Lower lobe of right lung (tissue), 2 donors: ENCODE measurements at regions not wholly inside any gene's neighbourhood (a gene's known extent, or its start where the extent isn't known, plus 50 kb on each side); places are given as distances from the start of the nearest gene placed in this dataset.

Experiments used
- ATAC-seq, 2 donors: fragments of 200-7000 bp; cut with Tn5 transposase; one replicate each; pipeline ENCODE4 v1.9.1; 2020 to 2022; ENCODE audit warnings: mild to moderate bottlenecking in 2 of 2, moderate library complexity in 2 of 2
- DNase-seq: peaks from one replicate; pipeline ENCODE4 v3.0.0-alpha.2; 2020
- H3K27ac ChIP-seq: fragments of 200-600 bp; one replicate; pipeline ENCODE4 v1.8.0; 2022
- H3K27me3 ChIP-seq: fragments of 200-600 bp; one replicate; pipeline ENCODE4 v1.8.0; 2022; ENCODE audit warnings: low read depth
- H3K36me3 ChIP-seq: fragments of 200-600 bp; one replicate; pipeline ENCODE4 v1.8.0; 2022; ENCODE audit warnings: mild to moderate bottlenecking
- H3K4me1 ChIP-seq: fragments of 200-600 bp; one replicate; pipeline ENCODE4 v1.8.0; 2022
- H3K4me3 ChIP-seq: fragments of 200-600 bp; one replicate; pipeline ENCODE4 v1.8.0; 2022; ENCODE audit warnings: mild to moderate bottlenecking
- H3K9me3 ChIP-seq: fragments of 200-600 bp; one replicate; pipeline ENCODE4 v1.8.0; 2022
- CTCF ChIP-seq: fragments of 200-600 bp; IDR thresholded peaks from one replicate; pipeline ENCODE4 v1.8.0; 2022; ENCODE audit warnings: antibody characterized with exemption, mild to moderate bottlenecking
- intact Hi-C: fragments of 100-400 bp; cut with DNase I; formaldehyde crosslinking; loops from one replicate; pipeline ENCODE4 v1.11.0; 2022
- donor health status: DM: no; HTN: yes; CAD: no; lungs with severe emphysema.

DNA sequence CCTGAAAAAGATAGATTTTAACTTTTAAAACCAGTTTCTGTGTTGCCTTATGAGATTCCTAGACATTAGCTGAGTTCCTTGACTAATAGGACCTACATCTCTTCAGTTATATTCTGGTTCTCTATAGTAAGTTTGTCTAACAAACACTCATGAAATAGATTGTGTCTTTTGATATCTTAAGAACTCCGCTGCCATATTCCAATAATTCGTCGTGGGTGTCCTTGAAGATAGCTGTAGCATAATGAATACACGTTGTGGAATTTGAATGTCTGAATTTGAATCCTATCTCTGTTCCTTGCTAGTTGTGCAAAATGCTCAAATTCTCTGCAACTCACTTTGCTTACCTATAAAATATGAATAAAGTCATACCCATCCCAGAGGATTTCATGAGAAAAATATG, 176.8 kb upstream of the COL3A1 start:
- H3K9me3 ChIP-seq, result no peaks in the 10 kb centered on the region
- no peak for TF ChIP-seq CTCF
- H3K4me3 ChIP-seq, result no peak overlapping the region
- no peak for DNase-seq
- H3K27ac ChIP-seq, result no peak overlapping the region
- H3K4me1 ChIP-seq, result no peaks in the 10 kb centered on the region
- H3K27me3 ChIP-seq, result no peaks in the 10 kb centered on the region
- intact Hi-C loops, result no loop called here
- no peaks in the 10 kb centered on the region for H3K36me3 ChIP-seq
- ATAC-seq, result no peak

DNA sequence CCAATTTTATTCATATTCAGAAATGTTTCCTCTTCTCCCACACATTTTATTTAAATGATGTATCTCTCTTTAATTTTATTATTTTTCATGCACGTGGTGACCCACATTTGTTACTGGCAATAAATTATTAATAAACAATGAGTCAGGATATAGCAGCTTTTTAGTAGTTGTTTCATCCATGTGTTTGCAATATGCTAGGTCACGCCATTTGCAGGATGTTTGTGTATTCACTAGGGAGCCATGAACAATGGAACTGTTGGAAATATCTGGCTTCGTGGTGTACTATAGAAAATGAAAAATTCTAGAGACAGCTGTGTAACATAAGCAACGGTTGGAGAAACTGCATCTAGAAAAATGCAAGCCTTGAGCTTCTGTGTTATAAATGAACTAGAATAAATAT, 176.0 kb upstream of the COL3A1 start:
- H3K36me3 ChIP-seq, result no peaks in the 10 kb centered on the region
- intact Hi-C loops, result no loop called here
- ATAC-seq (no peak), DNase-seq (no peak)
- peaks cover 7% of the 10 kb centered on the region for H3K9me3 ChIP-seq
- H3K4me1 ChIP-seq, result no peaks in the 10 kb centered on the region
- no peak overlapping the region for H3K27ac ChIP-seq
- no peak for TF ChIP-seq CTCF
- no peak overlapping the region for H3K4me3 ChIP-seq
- H3K27me3 ChIP-seq, result no peaks in the 10 kb centered on the region

- no peak for DNase-seq
- Histone ChIP-seq H3K4me1 (no peaks in the 10 kb centered on the region), H3K9me3 (peaks cover 12% of the 10 kb centered on the region), H3K27ac (no peak overlapping the region), H3K4me3 (no peak overlapping the region), H3K27me3 (no peaks in the 10 kb centered on the region), H3K36me3 (no peaks in the 10 kb centered on the region)
- intact Hi-C loops, result no loop called here
- no peak for ATAC-seq
- TF ChIP-seq CTCF, result no peak
Observed at GRCh38 chr2:188805219-188805618, 169.0 kb upstream of the COL3A1 start.

DNA sequence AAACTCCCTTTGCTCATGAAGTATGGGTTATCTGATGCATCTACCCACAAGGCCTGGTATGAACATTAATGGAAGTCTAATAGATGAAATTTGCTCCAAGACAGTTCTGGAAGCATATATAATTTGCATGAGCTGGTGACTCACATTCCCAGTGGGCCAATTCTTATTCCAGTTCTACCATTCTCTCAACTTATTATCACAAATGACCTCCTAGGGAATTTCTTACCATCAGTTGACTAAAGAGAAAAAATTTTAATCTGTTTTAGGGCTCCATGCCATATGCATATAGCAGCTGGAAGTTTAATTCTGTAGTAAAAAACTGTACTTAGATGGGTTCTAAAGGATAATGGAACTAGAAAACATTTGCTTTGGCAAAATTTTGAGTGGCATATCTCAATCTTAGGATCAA, 165.2 kb upstream of the COL3A1 start:
- TF ChIP-seq CTCF, result no peak

DNA sequence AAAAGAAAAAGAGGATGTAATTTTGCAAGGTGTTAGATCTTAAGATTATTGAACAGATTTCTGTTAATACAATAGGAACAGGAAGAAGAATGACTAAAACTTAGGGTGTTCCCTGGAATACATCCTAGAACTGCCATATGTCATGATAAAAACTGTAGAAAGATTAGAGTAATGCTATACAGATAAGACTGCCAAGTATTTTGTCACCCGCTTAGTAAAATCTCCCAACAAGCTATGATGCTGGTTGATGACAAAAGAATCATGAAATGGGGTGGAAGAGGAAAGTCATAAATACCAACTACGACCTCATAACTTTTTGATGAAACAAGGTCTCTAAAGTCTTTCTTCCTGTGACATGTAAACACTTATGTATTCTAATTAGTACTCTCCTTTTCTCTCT, 163.6 kb upstream of the COL3A1 start:
- DNase-seq (no peak), ATAC-seq (no peak)
- no peak overlapping the region for H3K27ac ChIP-seq
- H3K27me3 ChIP-seq, result no peaks in the 10 kb centered on the region
- intact Hi-C loops, result no loop called here
- H3K4me3 ChIP-seq, result no peak overlapping the region
- no peak for TF ChIP-seq CTCF
- no peaks in the 10 kb centered on the region for H3K36me3 ChIP-seq
- no peaks in the 10 kb centered on the region for H3K4me1 ChIP-seq
- no peaks in the 10 kb centered on the region for H3K9me3 ChIP-seq

More for the DNA sequence above, 165.2 kb upstream of the COL3A1 start:
- no peak for ATAC-seq
- Histone ChIP-seq H3K27me3 (no peaks in the 10 kb centered on the region), H3K36me3 (no peaks in the 10 kb centered on the region), H3K27ac (no peak overlapping the region), H3K9me3 (no peaks in the 10 kb centered on the region), H3K4me1 (no peaks in the 10 kb centered on the region), H3K4me3 (no peak overlapping the region)
- no peak for DNase-seq
- intact Hi-C loops, result no loop called here

GRCh38 chr2:188811522-188811921, 162.7 kb upstream of the COL3A1 start:
- no peak overlapping the region for H3K27ac ChIP-seq
- H3K4me3 ChIP-seq, result no peak overlapping the region
- no peaks in the 10 kb centered on the region for H3K36me3 ChIP-seq
- intact Hi-C loops, result no loop called here
- no peaks in the 10 kb centered on the region for H3K27me3 ChIP-seq
- TF ChIP-seq CTCF, result no peak
- DNase-seq, result no peak
- peak in 1 of 2 donors; percentile 23 for ATAC-seq
- H3K4me1 ChIP-seq, result no peaks in the 10 kb centered on the region
- H3K9me3 ChIP-seq, result no peaks in the 10 kb centered on the region
